Ureter (tissue), 1 donor: ENCODE measurements at regions not wholly inside any gene's neighbourhood (a gene's known extent, or its start where the extent isn't known, plus 50 kb on each side); places are given as distances from the start of the nearest gene placed in this dataset.

ENCODE experiments used
- DNase-seq: peaks from one replicate; pipeline ENCODE4 v3.0.0-alpha.2; 2020; ENCODE audit warnings: low spot score
- donor health status: DM: yes; HTN: yes; CAD: no.

- no peak for DNase-seq
These were observed 110.1 kb upstream of the DIO3 start for GRCh38 chr14:101451166-101451565.

- no peak for DNase-seq
These were observed 108.1 kb upstream of the DIO3 start for GRCh38 chr14:101453225-101453624.

GRCh38 chr14:101454229-101454628 is 107.1 kb upstream of the DIO3 start:
- DNase-seq = no peak

- no peak for DNase-seq
These were observed 104.8 kb upstream of the DIO3 start for GRCh38 chr14:101456246-101457175.

- DNase-seq = no peak
These were observed 103.9 kb upstream of the DIO3 start for GRCh38 chr14:101457301-101457935.

GRCh38 chr14:101457936-101458740 is 103.2 kb upstream of the DIO3 start:
- DNase-seq = no peak

- DNase-seq = no peak
These were observed 102.3 kb upstream of the DIO3 start for GRCh38 chr14:101458741-101459550.

- DNase-seq = no peak
These were observed 101.8 kb upstream of the DIO3 start for GRCh38 chr14:101459551-101459900.

- DNase-seq = no peak
These were observed 100.8 kb upstream of the DIO3 start for GRCh38 chr14:101460521-101460920.

GRCh38 chr14:101460986-101461750 is 100.1 kb upstream of the DIO3 start:
- DNase-seq = peak; percentile 13

GRCh38 chr14:101461891-101462290 is 99.4 kb upstream of the DIO3 start:
- peak; percentile 18 for DNase-seq

GRCh38 chr14:101462726-101463565 is 98.3 kb upstream of the DIO3 start:
- DNase-seq = peak; percentile 17

GRCh38 chr14:101463566-101464171 is 97.6 kb upstream of the DIO3 start:
- DNase-seq = no peak

- DNase-seq = peak; percentile 17
These were observed 96.8 kb upstream of the DIO3 start for GRCh38 chr14:101464310-101464983.

GRCh38 chr14:101464984-101465794 is 96.1 kb upstream of the DIO3 start:
- DNase-seq = peak; percentile 23

GRCh38 chr14:101465795-101466448 is 95.4 kb upstream of the DIO3 start:
- DNase-seq = peak; percentile 35

GRCh38 chr14:101466456-101467180 is 94.7 kb upstream of the DIO3 start:
- DNase-seq = peak; percentile 24
